CD4-positive, CD25-positive, alpha-beta regulatory T cell (primary cell): ENCODE measurements at regions not wholly inside any gene's neighbourhood (a gene's known extent, or its start where the extent isn't known, plus 50 kb on each side); places are given as distances from the start of the nearest gene placed in this dataset.

Experiments
- ATAC-seq, 2 donors: fragments of 150-1000 bp; cut with Tn5 transposase; one replicate each; pipeline ENCODE4 v1.10.0; 2021; ENCODE audit warnings: low read depth in 2 of 2, moderate number of reproducible peaks in 2 of 2, moderate library complexity in 1 of 2
- DNase-seq, 3 donors: peaks; one replicate each; pipeline versions ENCODE4 v3.0.0 to v3.0.0-alpha.2; 2012 to 2022; ENCODE audit warnings: mixed read lengths in 1 of 3
- H3K27ac ChIP-seq: one replicate; pipeline ENCODE4 v1.7.0; 2013; ENCODE audit warnings: mild to moderate bottlenecking, low read length; ENCODE audit not compliant: insufficient read depth, poor library complexity, severe bottlenecking
- H3K27me3 ChIP-seq: one replicate; pipeline ENCODE4 v1.7.0; 2013; ENCODE audit warnings: low read length; ENCODE audit not compliant: control insufficient read depth, insufficient read depth
- H3K36me3 ChIP-seq: one replicate; pipeline ENCODE4 v1.7.0; 2013; ENCODE audit warnings: mild to moderate bottlenecking, low read length, moderate library complexity; ENCODE audit not compliant: control insufficient read depth, insufficient read depth
- H3K4me1 ChIP-seq: 2 replicates; pipeline ENCODE4 v1.7.0; 2013; ENCODE audit warnings: mild to moderate bottlenecking, low read length; ENCODE audit not compliant: insufficient read depth, control insufficient read depth, poor library complexity, severe bottlenecking
- H3K4me3 ChIP-seq: one replicate; pipeline ENCODE4 v1.7.0; 2013; ENCODE audit warnings: low read depth, mild to moderate bottlenecking, low read length, moderate library complexity
- H3K9me3 ChIP-seq, 2 experiments: 1 replicate in 1 of 2; 2 replicates in 1 of 2; pipeline ENCODE4 v1.7.0; 2013; ENCODE audit warnings: low read length in 2 of 2, mild to moderate bottlenecking in 1 of 2, moderate library complexity in 1 of 2; ENCODE audit not compliant: control insufficient read depth in 2 of 2
- H3K27ac Mint-ChIP-seq, 3 donors: one replicate each; pipeline ENCODE4 v1.8.0; 2020 to 2022; ENCODE audit warnings: mild to moderate bottlenecking in 3 of 3, mixed read lengths in 3 of 3, moderate library complexity in 2 of 3
- H3K27me3 Mint-ChIP-seq: one replicate; pipeline ENCODE4 v1.8.0; 2022; ENCODE audit warnings: mild to moderate bottlenecking, mixed read lengths
- H3K36me3 Mint-ChIP-seq: one replicate; pipeline ENCODE4 v1.8.0; 2020; ENCODE audit warnings: mixed read lengths
- H3K4me1 Mint-ChIP-seq, 4 donors: one replicate each; pipeline ENCODE4 v1.8.0; 2020 to 2022; ENCODE audit warnings: mixed read lengths in 4 of 4, mild to moderate bottlenecking in 1 of 4
- H3K4me3 Mint-ChIP-seq, 4 donors: one replicate each; pipeline ENCODE4 v1.8.0; 2020 to 2022; ENCODE audit warnings: mild to moderate bottlenecking in 4 of 4, mixed read lengths in 4 of 4, moderate library complexity in 3 of 4
- H3K9me3 Mint-ChIP-seq, 7 donors: one replicate each; pipeline ENCODE4 v1.8.0; 2020 to 2022; ENCODE audit warnings: mixed read lengths in 7 of 7, mild to moderate bottlenecking in 3 of 7, moderate library complexity in 2 of 7

DNA sequence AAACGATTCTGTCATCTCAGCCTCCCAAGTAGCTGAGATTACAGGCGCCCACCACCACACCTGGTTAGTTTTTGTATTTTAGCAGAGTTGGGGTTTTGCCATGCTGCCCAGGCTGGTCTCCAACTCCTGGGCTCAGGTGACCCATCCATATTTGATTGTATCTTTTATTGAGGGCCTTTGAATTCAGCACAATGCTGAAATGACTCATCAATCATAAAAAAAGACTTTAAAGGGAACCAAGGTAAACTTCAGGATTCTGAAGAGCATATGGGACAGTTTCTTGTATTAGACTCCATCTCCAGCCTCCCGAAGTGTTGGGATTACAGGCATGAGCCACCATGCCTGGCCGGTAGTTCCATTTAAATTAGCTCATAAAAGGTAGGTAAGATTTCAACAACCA lies 232.2 kb downstream of the SETD4 start:
- DNase-seq = no peak
- no peaks in the 10 kb centered on the region for H3K36me3 ChIP-seq
- Mint-ChIP-seq H3K9me3 (peaks cover 0 to 3% (median 0%) of the 10 kb centered on the region in 7 donors), H3K27me3 (peaks cover 17% of the 10 kb centered on the region), H3K4me3 (no peak overlapping the region), H3K4me1 (peaks cover 0 to 6% (median 1%) of the 10 kb centered on the region in 4 donors), H3K36me3 (no peaks in the 10 kb centered on the region), H3K27ac (no peak overlapping the region)
- H3K4me3 ChIP-seq = no peak overlapping the region
- no peak for ATAC-seq
- no peak overlapping the region for H3K27ac ChIP-seq
- H3K9me3 ChIP-seq = no peaks in the 10 kb centered on the region
- H3K4me1 ChIP-seq = no peaks in the 10 kb centered on the region
- H3K27me3 ChIP-seq = peaks cover 3% of the 10 kb centered on the region

DNA sequence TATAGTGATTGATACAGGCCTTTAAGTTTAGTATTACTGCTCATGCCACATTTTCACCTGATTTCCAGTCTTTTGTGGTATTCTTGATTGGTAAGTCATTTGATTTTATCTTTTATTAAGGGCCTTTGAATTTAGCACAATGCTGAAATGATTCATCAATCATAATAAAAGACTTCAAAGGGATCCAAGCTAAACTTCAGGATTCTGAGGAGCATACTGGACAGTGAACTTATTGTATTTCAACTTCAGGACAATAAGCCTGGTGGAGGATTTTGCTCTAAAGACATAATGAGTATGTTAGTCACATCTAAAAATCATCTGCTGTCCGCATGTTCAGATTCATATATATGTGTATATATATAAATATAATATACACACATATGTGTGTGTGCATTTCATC lies 233.3 kb downstream of the SETD4 start:
- Histone ChIP-seq H3K9me3 (no peaks in the 10 kb centered on the region), H3K27ac (no peak overlapping the region), H3K4me3 (no peak overlapping the region), H3K36me3 (no peaks in the 10 kb centered on the region), H3K27me3 (peaks cover 3% of the 10 kb centered on the region), H3K4me1 (no peaks in the 10 kb centered on the region)
- ATAC-seq (no peak), DNase-seq (no peak)
- no peak overlapping the region for H3K4me3 Mint-ChIP-seq
- H3K36me3 Mint-ChIP-seq = no peaks in the 10 kb centered on the region
- peaks cover 20% of the 10 kb centered on the region for H3K27me3 Mint-ChIP-seq
- H3K4me1 Mint-ChIP-seq = peaks cover 0 to 6% (median 1%) of the 10 kb centered on the region in 4 donors
- H3K27ac Mint-ChIP-seq = no peak overlapping the region
- peaks cover 0 to 3% (median 0%) of the 10 kb centered on the region in 7 donors for H3K9me3 Mint-ChIP-seq

DNA sequence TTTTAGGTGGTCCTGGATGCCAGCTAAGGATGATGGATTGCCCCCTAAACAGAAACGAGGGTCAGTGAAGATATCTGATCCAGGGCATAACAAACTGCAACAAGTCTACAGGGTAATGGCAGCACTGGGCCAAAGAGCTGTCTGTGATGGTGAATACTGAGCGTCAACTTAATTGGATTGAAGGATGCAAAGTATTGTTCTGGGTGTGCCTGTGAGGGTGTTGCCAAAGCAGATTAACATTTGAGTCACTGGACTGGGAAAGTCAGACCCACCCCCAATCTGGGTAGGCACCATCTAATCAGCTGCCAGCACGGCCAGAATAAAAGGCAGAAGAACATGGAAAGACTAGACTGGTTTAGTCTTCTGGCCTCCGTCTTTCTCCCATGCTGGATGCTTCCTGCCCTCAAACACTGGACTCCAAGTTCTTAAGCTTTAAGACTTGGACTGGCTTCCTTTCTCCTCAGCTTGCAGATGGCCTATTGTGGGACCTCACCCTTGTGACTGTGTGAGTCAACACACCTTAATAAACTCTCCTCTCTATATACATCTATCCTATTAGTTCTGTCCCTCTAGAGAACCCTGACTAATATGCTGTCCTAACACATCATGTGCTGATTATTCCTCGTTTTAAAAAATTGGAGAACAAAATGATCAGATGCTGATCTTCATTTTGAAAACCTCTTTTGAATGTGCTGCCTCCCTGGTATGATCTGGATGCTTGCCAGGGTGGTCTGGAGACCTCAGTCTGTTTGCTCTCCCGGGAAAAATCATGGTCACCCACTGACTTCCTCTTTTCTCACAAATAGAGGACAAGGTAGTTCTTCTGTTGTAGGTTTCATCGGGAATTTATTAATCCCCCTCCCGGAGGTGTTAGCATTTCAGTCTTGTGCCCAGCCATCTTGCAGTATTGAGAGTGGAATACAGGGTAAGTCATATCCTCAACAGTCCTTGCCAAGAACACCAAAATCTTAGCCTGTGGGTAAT lies 234.7 kb downstream of the SETD4 start:
- Histone ChIP-seq H3K4me1 (no peaks in the 10 kb centered on the region), H3K27ac (no peak overlapping the region), H3K4me3 (no peak overlapping the region), H3K27me3 (peaks cover 3% of the 10 kb centered on the region), H3K36me3 (no peaks in the 10 kb centered on the region), H3K9me3 (no peaks in the 10 kb centered on the region)
- Mint-ChIP-seq H3K9me3 (peaks cover 0 to 5% (median 0%) of the 10 kb centered on the region in 7 donors), H3K36me3 (no peaks in the 10 kb centered on the region), H3K4me3 (peak overlapping the region in 1 of 4 donors; percentile 61), H3K27ac (no peak overlapping the region), H3K27me3 (peaks cover 15% of the 10 kb centered on the region), H3K4me1 (peaks cover 0 to 6% (median 1%) of the 10 kb centered on the region in 4 donors)
- no peak for ATAC-seq
- DNase-seq = no peak

DNA sequence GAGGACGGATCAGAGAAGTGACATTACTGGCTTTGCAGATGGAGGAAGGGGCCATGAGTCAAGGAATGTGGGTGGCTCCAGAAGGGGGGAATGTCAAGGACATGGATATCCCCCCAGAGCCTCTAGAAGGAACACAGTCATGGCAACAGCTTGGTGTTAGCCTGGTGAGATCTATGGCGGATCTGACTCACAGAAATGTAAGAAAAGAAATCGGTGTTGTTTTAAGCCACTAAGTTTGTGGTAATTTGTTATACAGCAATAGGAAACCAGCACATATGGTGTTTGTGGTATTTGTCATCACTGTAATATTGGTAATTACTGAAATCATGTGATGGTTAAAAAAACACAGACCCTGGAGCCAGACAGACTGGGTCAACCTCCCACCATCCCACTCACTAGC lies 236.2 kb downstream of the SETD4 start:
- ATAC-seq (no peak), DNase-seq (no peak)
- no peaks in the 10 kb centered on the region for H3K36me3 Mint-ChIP-seq
- Histone ChIP-seq H3K27me3 (peaks cover 3% of the 10 kb centered on the region), H3K36me3 (no peaks in the 10 kb centered on the region), H3K9me3 (no peaks in the 10 kb centered on the region), H3K4me3 (no peak overlapping the region), H3K4me1 (no peaks in the 10 kb centered on the region), H3K27ac (no peak overlapping the region)
- H3K4me1 Mint-ChIP-seq = peaks cover 0 to 2% (median 1%) of the 10 kb centered on the region in 4 donors
- H3K27me3 Mint-ChIP-seq = peaks cover 11% of the 10 kb centered on the region
- peaks cover 0 to 5% (median 0%) of the 10 kb centered on the region in 7 donors for H3K9me3 Mint-ChIP-seq
- H3K27ac Mint-ChIP-seq = no peak overlapping the region
- no peak overlapping the region for H3K4me3 Mint-ChIP-seq

- H3K36me3 Mint-ChIP-seq = no peaks in the 10 kb centered on the region
- Histone ChIP-seq H3K9me3 (no peaks in the 10 kb centered on the region), H3K27me3 (no peaks in the 10 kb centered on the region), H3K36me3 (no peaks in the 10 kb centered on the region), H3K4me1 (no peaks in the 10 kb centered on the region), H3K4me3 (no peak overlapping the region), H3K27ac (no peak overlapping the region)
- no peak overlapping the region for H3K4me3 Mint-ChIP-seq
- ATAC-seq (no peak), DNase-seq (no peak)
- H3K9me3 Mint-ChIP-seq = peaks cover 0 to 5% (median 0%) of the 10 kb centered on the region in 7 donors
- no peaks in the 10 kb centered on the region for H3K4me1 Mint-ChIP-seq
- peaks cover 6% of the 10 kb centered on the region for H3K27me3 Mint-ChIP-seq
- no peak overlapping the region for H3K27ac Mint-ChIP-seq
These were observed 241.2 kb downstream of the SETD4 start for GRCh38 chr21:35819134-35819533.

GRCh38 chr21:35818597-35818996 lies 241.7 kb downstream of the SETD4 start:
- Histone ChIP-seq H3K27me3 (no peaks in the 10 kb centered on the region), H3K27ac (no peak overlapping the region), H3K4me1 (no peaks in the 10 kb centered on the region), H3K4me3 (no peak overlapping the region), H3K36me3 (no peaks in the 10 kb centered on the region), H3K9me3 (no peaks in the 10 kb centered on the region)
- Mint-ChIP-seq H3K27ac (peak overlapping the region in 1 of 3 donors; percentile 82), H3K27me3 (peaks cover 6% of the 10 kb centered on the region), H3K4me1 (no peaks in the 10 kb centered on the region), H3K36me3 (no peaks in the 10 kb centered on the region), H3K4me3 (no peak overlapping the region), H3K9me3 (peaks cover 0 to 5% (median 0%) of the 10 kb centered on the region in 7 donors)
- DNase-seq (no peak), ATAC-seq (no peak)

- no peak for ATAC-seq
- H3K36me3 ChIP-seq = no peaks in the 10 kb centered on the region
- H3K4me3 ChIP-seq = no peak overlapping the region
- no peaks in the 10 kb centered on the region for H3K4me1 Mint-ChIP-seq
- H3K4me3 Mint-ChIP-seq = no peak overlapping the region
- H3K36me3 Mint-ChIP-seq = no peaks in the 10 kb centered on the region
- no peaks in the 10 kb centered on the region for H3K4me1 ChIP-seq
- no peak overlapping the region for H3K27ac Mint-ChIP-seq
- H3K9me3 ChIP-seq = no peaks in the 10 kb centered on the region
- H3K27me3 ChIP-seq = no peaks in the 10 kb centered on the region
- H3K9me3 Mint-ChIP-seq = no peaks in the 10 kb centered on the region
- DNase-seq = no peak
- H3K27ac ChIP-seq = no peak overlapping the region
- no peaks in the 10 kb centered on the region for H3K27me3 Mint-ChIP-seq
These were observed 245.3 kb downstream of the SETD4 start for GRCh38 chr21:35814858-35815619.
